Stimulated activated CD4-positive, alpha-beta T cell treated with anti-CD3 and anti-CD28 coated beads, Interleukin-4, amount 100 ng/mL, for 48 hours (primary cell): ENCODE measurements at regions not wholly inside any gene's neighbourhood (a gene's known extent, or its start where the extent isn't known, plus 50 kb on each side); places are given as distances from the start of the nearest gene placed in this dataset.

Experiments used
- DNase-seq, 2 donors: peaks; one replicate each; pipeline ENCODE4 v3.0.0-alpha.2; 2020; ENCODE audit warnings: low read depth in 2 of 2

GRCh38 chr3:16658004-16658924, 53.0 kb upstream of the DAZL start:
- no peak for DNase-seq

- no peak for DNase-seq
Observed at GRCh38 chr3:16658925-16659793, 53.9 kb upstream of the DAZL start.

- no peak for DNase-seq
Observed at GRCh38 chr3:16663854-16664712, 58.9 kb upstream of the DAZL start.

- no peak for DNase-seq
Observed at GRCh38 chr3:16665282-16665741, 60.1 kb upstream of the DAZL start.

- DNase-seq: no peak
Observed at GRCh38 chr3:16666206-16666605, 61.0 kb upstream of the DAZL start.

- no peak for DNase-seq
Observed at GRCh38 chr3:16667633-16668032, 62.4 kb upstream of the DAZL start.

GRCh38 chr3:16668776-16669545, 63.7 kb upstream of the DAZL start:
- no peak for DNase-seq

GRCh38 chr3:16670191-16670590, 65.0 kb upstream of the DAZL start:
- no peak for DNase-seq

- no peak for DNase-seq
Observed at GRCh38 chr3:16671690-16672089, 66.5 kb upstream of the DAZL start.

GRCh38 chr3:16673530-16673929, 68.3 kb upstream of the DAZL start:
- no peak for DNase-seq

GRCh38 chr3:16675805-16676204, 70.6 kb upstream of the DAZL start:
- DNase-seq: no peak

GRCh38 chr3:16686679-16687078, 81.5 kb upstream of the DAZL start:
- DNase-seq: no peak

- DNase-seq: no peak
Observed at GRCh38 chr3:16687221-16687620, 82.0 kb upstream of the DAZL start.

- DNase-seq: no peak
Observed at GRCh38 chr3:16692486-16693344, 87.5 kb upstream of the DAZL start.

- DNase-seq: no peak
Observed at GRCh38 chr3:16693820-16694219, 88.6 kb upstream of the DAZL start.

- no peak for DNase-seq
Observed at GRCh38 chr3:16695710-16696109, 90.5 kb upstream of the DAZL start.

- DNase-seq: no peak
Observed at GRCh38 chr3:16697443-16698147, 92.4 kb upstream of the DAZL start.

GRCh38 chr3:16700651-16701050, 95.4 kb upstream of the DAZL start:
- DNase-seq: no peak

GRCh38 chr3:16704941-16705340, 99.7 kb upstream of the DAZL start:
- DNase-seq: no peak
